Trophoblast cell (in vitro differentiated cells and primary cell): ENCODE measurements at regions not wholly inside any gene's neighbourhood (a gene's known extent, or its start where the extent isn't known, plus 50 kb on each side); places are given as distances from the start of the nearest gene placed in this dataset.
A peak's percentile ranks its signal among the peaks of the same experiment; 100 is the strongest.

Experiments used
- DNase-seq, 2 donors: peaks; one replicate each; pipeline ENCODE4 v3.0.0-alpha.2; 2016
- H2AFZ ChIP-seq: 2 replicates; pipeline ENCODE4 v1.6.1; 2013; ENCODE audit warnings: low read length, moderate library complexity, mild to moderate bottlenecking; ENCODE audit not compliant: insufficient read depth, poor library complexity
- H2AK5ac ChIP-seq: 2 replicates; pipeline ENCODE4 v1.6.1; 2013; ENCODE audit warnings: mild to moderate bottlenecking, low read length
- H2BK120ac ChIP-seq: 2 replicates; pipeline ENCODE4 v1.6.1; 2013; ENCODE audit warnings: low read length, mild to moderate bottlenecking, moderate library complexity; ENCODE audit not compliant: insufficient read depth, poor library complexity
- H2BK12ac ChIP-seq: 2 replicates; pipeline ENCODE4 v1.6.1; 2013; ENCODE audit warnings: mild to moderate bottlenecking, low read length, moderate library complexity
- H2BK5ac ChIP-seq: 2 replicates; pipeline ENCODE4 v1.6.1; 2013; ENCODE audit warnings: low read length, low read depth, moderate library complexity, mild to moderate bottlenecking; ENCODE audit not compliant: poor library complexity
- H3K14ac ChIP-seq: 2 replicates; pipeline ENCODE4 v1.6.1; 2013; ENCODE audit warnings: mild to moderate bottlenecking, low read length
- H3K18ac ChIP-seq: 2 replicates; pipeline ENCODE4 v1.6.1; 2013; ENCODE audit warnings: mild to moderate bottlenecking, low read length
- H3K23ac ChIP-seq: 2 replicates; pipeline ENCODE4 v1.6.1; 2013; ENCODE audit warnings: low read length
- H3K27ac ChIP-seq: 2 replicates; pipeline ENCODE4 v1.5.1; 2013; ENCODE audit warnings: low read depth, mild to moderate bottlenecking, inconsistent platforms, low read length, moderate library complexity
- H3K27me3 ChIP-seq: 2 replicates; pipeline ENCODE4 v1.6.1; 2013; ENCODE audit warnings: inconsistent platforms, mild to moderate bottlenecking, low read length, moderate library complexity; ENCODE audit not compliant: insufficient read depth
- H3K36me3 ChIP-seq, 2 experiments: 1 replicate in 1 of 2; 2 replicates in 1 of 2; pipeline ENCODE4 v1.6.1; 2013; ENCODE audit warnings: low read length in 2 of 2, mild to moderate bottlenecking in 2 of 2, moderate library complexity in 1 of 2; ENCODE audit not compliant: insufficient read depth in 2 of 2, control insufficient read depth in 1 of 2
- H3K4ac ChIP-seq: 2 replicates; pipeline ENCODE4 v1.6.1; 2013; ENCODE audit warnings: low read depth, mild to moderate bottlenecking, low read length, moderate library complexity
- H3K4me1 ChIP-seq, 2 experiments: 1 replicate in 1 of 2; 2 replicates in 1 of 2; pipeline ENCODE4 v1.6.1; 2013; ENCODE audit warnings: low read length in 2 of 2, mild to moderate bottlenecking in 2 of 2, moderate library complexity in 1 of 2; ENCODE audit not compliant: insufficient read depth in 2 of 2, control insufficient read depth in 1 of 2
- H3K4me2 ChIP-seq: 2 replicates; pipeline ENCODE4 v1.6.1; 2013; ENCODE audit warnings: inconsistent platforms, mild to moderate bottlenecking, low read length, moderate library complexity
- H3K4me3 ChIP-seq: 2 replicates; pipeline ENCODE4 v1.5.1; 2013; ENCODE audit warnings: mild to moderate bottlenecking, low read depth, low read length, inconsistent platforms
- H3K79me1 ChIP-seq: one replicate; pipeline ENCODE4 v1.6.1; 2013; ENCODE audit warnings: low read length
- H3K79me2 ChIP-seq: 2 replicates; pipeline ENCODE4 v1.6.1; 2013; ENCODE audit warnings: low read length, mild to moderate bottlenecking; ENCODE audit not compliant: control insufficient read depth, insufficient read depth, poor library complexity
- H3K9ac ChIP-seq: 2 replicates; pipeline ENCODE4 v1.6.1; 2013; ENCODE audit warnings: mild to moderate bottlenecking, low read length
- H3K9me3 ChIP-seq: 2 replicates; pipeline ENCODE4 v1.6.1; 2013; ENCODE audit warnings: low read depth, mild to moderate bottlenecking, control low read depth, inconsistent platforms, low read length; ENCODE audit not compliant: insufficient read depth
- H4K12ac ChIP-seq: 2 replicates; pipeline ENCODE4 v1.6.1; 2013; ENCODE audit warnings: low read depth, mild to moderate bottlenecking, low read length, moderate library complexity
- H4K8ac ChIP-seq: 2 replicates; pipeline ENCODE4 v1.6.1; 2013; ENCODE audit warnings: low read depth, mild to moderate bottlenecking, low read length, moderate library complexity
- H4K91ac ChIP-seq: one replicate; pipeline ENCODE4 v1.6.1; 2013; ENCODE audit warnings: low read depth, mild to moderate bottlenecking, low read length, moderate library complexity
- WGBS: extraction: QIAGEN DNeasy Blood & Tissue Kit; methylation state at CpG from one replicate; pipeline ENCODE4 v1.1.7; 2013; ENCODE audit warnings: missing lambda C conversion rate; ENCODE audit not compliant: insufficient read length, insufficient coverage; ENCODE audit errors: extremely low coverage; 5-methylcytosine and 5-hydroxymethylcytosine counted together

DNA sequence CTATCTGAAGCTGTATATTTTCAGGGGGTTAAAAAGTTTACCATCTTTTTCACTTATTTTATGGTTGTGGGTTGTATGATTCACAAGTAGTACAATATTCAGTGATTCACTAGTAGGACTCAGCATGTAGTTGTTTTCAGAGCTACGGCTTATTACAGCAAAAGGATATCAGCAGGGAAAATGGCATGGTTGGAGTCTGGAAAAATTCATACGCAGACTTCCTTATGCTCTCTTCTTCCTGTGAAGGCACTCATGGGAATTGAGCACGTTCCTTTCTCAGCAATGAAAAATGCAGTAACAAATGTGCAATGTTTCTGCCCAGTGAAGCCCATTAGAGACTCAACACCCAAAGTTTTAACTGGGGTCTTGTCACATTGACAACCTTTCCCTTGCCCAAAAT lies 250.5 kb downstream of the KCNN2 start:
- H3K4me3 ChIP-seq, result no peak overlapping the region
- no peak overlapping the region for H3K9ac ChIP-seq
- no peak overlapping the region for H2AFZ ChIP-seq
- no peak overlapping the region for H2BK12ac ChIP-seq
- H4K12ac ChIP-seq, result no peak overlapping the region
- no peak overlapping the region for H3K18ac ChIP-seq
- H4K8ac ChIP-seq, result no peak overlapping the region
- no peaks in the 10 kb centered on the region for H3K79me2 ChIP-seq
- H3K27me3 ChIP-seq, result no peaks in the 10 kb centered on the region
- WGBS, result no CpG with 5 or more reads among the region's 3 CpGs
- H3K36me3 ChIP-seq, result no peaks in the 10 kb centered on the region
- H3K4me2 ChIP-seq, result no peak overlapping the region
- no peak overlapping the region for H3K14ac ChIP-seq
- H2AK5ac ChIP-seq, result no peak overlapping the region
- no peak overlapping the region for H3K4ac ChIP-seq
- H2BK120ac ChIP-seq, result no peak overlapping the region
- H2BK5ac ChIP-seq, result no peak overlapping the region
- no peaks in the 10 kb centered on the region for H3K4me1 ChIP-seq
- no peak for DNase-seq
- H3K23ac ChIP-seq, result no peak overlapping the region
- H3K9me3 ChIP-seq, result no peaks in the 10 kb centered on the region
- H3K27ac ChIP-seq, result no peak overlapping the region
- H3K79me1 ChIP-seq, result no peaks in the 10 kb centered on the region
- no peak overlapping the region for H4K91ac ChIP-seq

DNA sequence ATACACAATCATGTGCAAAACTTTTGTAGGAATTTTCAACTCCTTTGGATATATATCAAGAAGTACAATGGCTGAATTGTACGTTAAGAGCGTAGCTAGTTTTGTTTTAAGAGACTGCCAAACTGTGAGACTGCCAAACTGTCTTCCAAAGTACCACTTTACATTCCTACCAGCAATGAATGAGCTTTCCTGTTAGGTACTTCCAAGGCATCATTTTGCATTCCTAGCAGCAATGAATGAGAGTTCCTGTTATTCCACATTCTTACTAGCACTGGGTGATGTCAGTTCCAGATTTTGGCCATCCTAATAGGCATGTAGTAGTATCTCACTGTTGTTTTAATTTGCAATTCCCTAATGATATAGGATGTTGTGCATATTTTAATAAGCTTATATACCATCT lies 219.3 kb downstream of the KCNN2 start:
- WGBS, result no CpG with 5 or more reads among the region's 2 CpGs
- Histone ChIP-seq H3K9me3 (no peaks in the 10 kb centered on the region), H3K79me2 (no peaks in the 10 kb centered on the region), H3K4ac (no peak overlapping the region), H2BK5ac (no peak overlapping the region), H2BK120ac (no peak overlapping the region), H3K4me2 (no peak overlapping the region), H2AK5ac (no peak overlapping the region), H3K27me3 (no peaks in the 10 kb centered on the region), H3K27ac (no peak overlapping the region), H4K12ac (no peak overlapping the region), H3K4me3 (no peak overlapping the region), H4K8ac (no peak overlapping the region), H3K18ac (no peak overlapping the region), H3K23ac (no peak overlapping the region), H4K91ac (no peak overlapping the region), H3K4me1 (no peaks in the 10 kb centered on the region), H3K14ac (no peak overlapping the region), H3K36me3 (no peaks in the 10 kb centered on the region), H2AFZ (no peak overlapping the region), H3K9ac (no peak overlapping the region), H3K79me1 (no peaks in the 10 kb centered on the region), H2BK12ac (no peak overlapping the region)
- DNase-seq, result peak in 1 of 2 donors; percentile 23

DNA sequence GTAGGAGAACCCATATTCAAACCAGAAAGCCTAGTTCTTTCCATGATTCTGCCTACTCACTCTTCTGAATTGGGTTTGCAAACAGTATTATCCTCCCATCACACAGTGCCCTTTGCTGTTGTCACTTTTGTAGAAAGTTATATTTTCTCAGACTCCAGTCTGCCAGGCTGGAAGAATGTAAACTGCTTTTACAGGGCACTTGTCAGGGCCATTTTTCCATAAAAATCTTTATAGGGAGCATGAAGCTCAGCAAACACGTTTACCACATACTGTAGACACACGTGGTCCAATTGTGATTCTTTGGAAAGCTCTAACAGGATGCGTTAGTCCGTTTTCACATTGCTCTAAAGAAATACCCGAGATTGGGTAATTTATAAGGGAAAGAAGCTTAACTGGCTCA lies 204.0 kb downstream of the KCNN2 start:
- no peak overlapping the region for H4K91ac ChIP-seq
- no peak for DNase-seq
- no peak overlapping the region for H4K12ac ChIP-seq
- H3K79me1 ChIP-seq, result no peaks in the 10 kb centered on the region
- no peaks in the 10 kb centered on the region for H3K27me3 ChIP-seq
- H3K9ac ChIP-seq, result no peak overlapping the region
- no peak overlapping the region for H3K4me3 ChIP-seq
- H3K4ac ChIP-seq, result no peak overlapping the region
- no peak overlapping the region for H2BK5ac ChIP-seq
- no peak overlapping the region for H3K18ac ChIP-seq
- H3K79me2 ChIP-seq, result no peaks in the 10 kb centered on the region
- H2BK120ac ChIP-seq, result no peak overlapping the region
- no peak overlapping the region for H3K23ac ChIP-seq
- H3K27ac ChIP-seq, result no peak overlapping the region
- no peak overlapping the region for H4K8ac ChIP-seq
- no peak overlapping the region for H2AFZ ChIP-seq
- no peak overlapping the region for H2AK5ac ChIP-seq
- H3K14ac ChIP-seq, result no peak overlapping the region
- no peaks in the 10 kb centered on the region for H3K4me1 ChIP-seq
- no peaks in the 10 kb centered on the region for H3K9me3 ChIP-seq
- H3K4me2 ChIP-seq, result no peak overlapping the region
- H3K36me3 ChIP-seq, result no peaks in the 10 kb centered on the region
- no CpG with 5 or more reads among the region's 5 CpGs for WGBS
- H2BK12ac ChIP-seq, result no peak overlapping the region

DNA sequence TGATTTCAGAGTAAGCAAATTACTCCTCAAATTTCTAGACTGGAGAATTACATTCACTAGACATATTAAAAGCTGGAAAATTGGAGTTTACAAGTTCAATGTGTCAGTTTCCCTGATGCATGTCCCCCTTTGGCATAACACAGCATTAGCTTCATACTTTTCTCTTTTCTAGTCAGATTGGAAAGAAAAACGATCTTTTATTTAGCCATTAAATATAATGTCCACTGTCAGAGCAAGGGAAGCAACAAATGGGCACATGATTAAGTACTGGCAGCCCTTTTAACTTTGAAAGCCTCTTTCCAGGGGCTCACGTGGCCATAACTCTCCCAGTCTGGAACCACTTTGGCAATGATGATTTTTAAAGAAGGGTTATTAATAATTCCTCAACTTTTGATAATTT lies 203.3 kb downstream of the KCNN2 start:
- Histone ChIP-seq H3K27me3 (no peaks in the 10 kb centered on the region), H3K4me3 (no peak overlapping the region), H4K12ac (no peak overlapping the region), H2BK5ac (no peak overlapping the region), H2AK5ac (no peak overlapping the region), H3K79me1 (no peaks in the 10 kb centered on the region), H3K36me3 (no peaks in the 10 kb centered on the region), H2BK12ac (no peak overlapping the region), H3K79me2 (no peaks in the 10 kb centered on the region), H2BK120ac (no peak overlapping the region), H4K91ac (no peak overlapping the region), H3K18ac (no peak overlapping the region), H3K27ac (no peak overlapping the region), H2AFZ (no peak overlapping the region), H3K4me1 (no peaks in the 10 kb centered on the region), H4K8ac (no peak overlapping the region), H3K14ac (no peak overlapping the region), H3K23ac (no peak overlapping the region), H3K9ac (no peak overlapping the region), H3K4me2 (no peak overlapping the region), H3K4ac (no peak overlapping the region), H3K9me3 (no peaks in the 10 kb centered on the region)
- no CpG with 5 or more reads among the region's 2 CpGs for WGBS
- DNase-seq, result no peak
